Gastroesophageal sphincter (tissue), 4 donors: ENCODE measurements at regions not wholly inside any gene's neighbourhood (a gene's known extent, or its start where the extent isn't known, plus 50 kb on each side); places are given as distances from the start of the nearest gene placed in this dataset.

Source experiments
- ATAC-seq: fragments of 150-250 bp; one replicate; pipeline ENCODE4 v1.9.1; 2016; ENCODE audit warnings: mild to moderate bottlenecking, moderate library complexity
- H3K27ac ChIP-seq, 4 donors: fragments of 200-600 bp; sonication (generic) in 3 of 4; 1 replicate in 3 of 4; 2 replicates in 1 of 4; pipeline ENCODE4 v1.5.1; 2016 to 2019
- H3K27me3 ChIP-seq: fragments of 200-600 bp; sonication (generic); one replicate; pipeline ENCODE4 v1.5.1; 2019
- H3K36me3 ChIP-seq, 2 donors: fragments of 200-600 bp; sonication (generic); one replicate each; pipeline ENCODE4 v1.5.1; 2019; ENCODE audit warnings: control low read depth in 1 of 2
- H3K4me1 ChIP-seq, 3 donors: fragments of 200-600 bp; sonication (generic); 1 replicate in 2 of 3; 2 replicates in 1 of 3; pipeline ENCODE4 v1.5.1; 2016 to 2019; ENCODE audit warnings: control low read depth in 2 of 3
- H3K4me3 ChIP-seq, 2 donors: fragments of 200-600 bp; sonication (generic); one replicate each; pipeline ENCODE4 v1.5.1; 2019; ENCODE audit warnings: mild to moderate bottlenecking in 1 of 2, moderate library complexity in 1 of 2
- H3K9me3 ChIP-seq, 3 donors: fragments of 200-600 bp; sonication (generic); one replicate each; pipeline ENCODE4 v1.5.1; 2017 to 2019; ENCODE audit warnings: control low read depth in 2 of 3
- CTCF ChIP-seq, 4 experiments: fragments of 200-600 bp in 2 of 4; fragments of 450-650 bp in 2 of 4; sonication (generic) in 1 of 4; IDR thresholded peaks; one replicate each; pipeline ENCODE4 v1.5.1; 2017 to 2019; ENCODE audit warnings: antibody characterized with exemption in 4 of 4, mild to moderate bottlenecking in 2 of 4, moderate library complexity in 2 of 4
- EP300 ChIP-seq: sonication (generic); formaldehyde crosslinking; IDR thresholded peaks from one replicate; pipeline ENCODE4 v1.6.1; 2017; ENCODE audit warnings: antibody characterized with exemption, mild to moderate bottlenecking
- POLR2A ChIP-seq, 2 donors: fragments of 450-650 bp; IDR thresholded peaks; one replicate each; pipeline ENCODE4 v1.6.1; 2017; ENCODE audit warnings: antibody characterized with exemption in 2 of 2, mild to moderate bottlenecking in 2 of 2, moderate library complexity in 1 of 2
- POLR2AphosphoS5 ChIP-seq: sonication (generic); formaldehyde crosslinking; IDR thresholded peaks from one replicate; pipeline ENCODE4 v1.6.1; 2017; ENCODE audit warnings: antibody characterized with exemption
- WGBS, 2 donors: methylation state at CpG; one replicate each; pipeline ENCODE4 v1.1.5; 2018; ENCODE audit warnings: low coverage in 1 of 2; 5-methylcytosine and 5-hydroxymethylcytosine counted together

GRCh38 chr2:72004976-72005375 lies 142.7 kb downstream of the CYP26B1 start:
- H3K9me3 ChIP-seq = no peaks in the 10 kb centered on the region
- ATAC-seq = no peak
- TF ChIP-seq POLR2AphosphoS5 (no peak), POLR2A (IDR thresholded peaks at IDR 0.05) (no peak), EP300 (no peak), CTCF (IDR thresholded peaks at IDR 0.05) (no peak)
- peaks cover 12% of the 10 kb centered on the region for H3K27me3 ChIP-seq
- H3K36me3 ChIP-seq = no peaks in the 10 kb centered on the region
- no peak overlapping the region for H3K27ac ChIP-seq
- no peak overlapping the region for H3K4me3 ChIP-seq
- no peaks in the 10 kb centered on the region for H3K4me1 ChIP-seq
- WGBS, 2 donors = 78% methylated on average over 6 of the region's 6 CpGs; no CpG with 5 or more reads in 1 of the 2 donors

GRCh38 chr2:72004201-72004915 lies 143.3 kb downstream of the CYP26B1 start:
- Histone ChIP-seq H3K9me3 (no peaks in the 10 kb centered on the region), H3K27ac (no peak overlapping the region)
- no peak for ATAC-seq

GRCh38 chr2:72003796-72004195 lies 143.9 kb downstream of the CYP26B1 start:
- 82% methylated on average over 3 of the region's 3 CpGs; no CpG with 5 or more reads in 1 of the 2 donors for WGBS, 2 donors
- Histone ChIP-seq H3K4me1 (no peaks in the 10 kb centered on the region), H3K9me3 (no peaks in the 10 kb centered on the region), H3K27ac (no peak overlapping the region), H3K4me3 (no peak overlapping the region), H3K36me3 (no peaks in the 10 kb centered on the region), H3K27me3 (peaks cover 12% of the 10 kb centered on the region)
- no peak for TF ChIP-seq EP300
- no peak for TF ChIP-seq CTCF (IDR thresholded peaks at IDR 0.05)
- TF ChIP-seq POLR2AphosphoS5 = no peak
- no peak for TF ChIP-seq POLR2A (IDR thresholded peaks at IDR 0.05)
- no peak for ATAC-seq

More at GRCh38 chr2:72004201-72004915, 143.3 kb downstream of the CYP26B1 start:
- Histone ChIP-seq H3K36me3 (no peaks in the 10 kb centered on the region), H3K4me3 (no peak overlapping the region), H3K4me1 (no peaks in the 10 kb centered on the region), H3K27me3 (peaks cover 17% of the 10 kb centered on the region)
- TF ChIP-seq CTCF (IDR thresholded peaks at IDR 0.05) (no peak), EP300 (no peak), POLR2A (IDR thresholded peaks at IDR 0.05) (no peak), POLR2AphosphoS5 (no peak)
- 71 to 73% methylated on average over 5 of the region's 7 CpGs for WGBS, 2 donors

GRCh38 chr2:72003124-72003523 lies 144.5 kb downstream of the CYP26B1 start:
- Histone ChIP-seq H3K27ac (no peak overlapping the region), H3K4me1 (no peaks in the 10 kb centered on the region), H3K9me3 (no peaks in the 10 kb centered on the region), H3K36me3 (no peaks in the 10 kb centered on the region), H3K4me3 (no peak overlapping the region), H3K27me3 (peaks cover 12% of the 10 kb centered on the region)
- no peak for ATAC-seq
- WGBS, 2 donors = 100% methylated on average over 2 of the region's 8 CpGs
- TF ChIP-seq CTCF (IDR thresholded peaks at IDR 0.05) = no peak
- TF ChIP-seq POLR2A (IDR thresholded peaks at IDR 0.05) = no peak
- no peak for TF ChIP-seq EP300
- no peak for TF ChIP-seq POLR2AphosphoS5

DNA sequence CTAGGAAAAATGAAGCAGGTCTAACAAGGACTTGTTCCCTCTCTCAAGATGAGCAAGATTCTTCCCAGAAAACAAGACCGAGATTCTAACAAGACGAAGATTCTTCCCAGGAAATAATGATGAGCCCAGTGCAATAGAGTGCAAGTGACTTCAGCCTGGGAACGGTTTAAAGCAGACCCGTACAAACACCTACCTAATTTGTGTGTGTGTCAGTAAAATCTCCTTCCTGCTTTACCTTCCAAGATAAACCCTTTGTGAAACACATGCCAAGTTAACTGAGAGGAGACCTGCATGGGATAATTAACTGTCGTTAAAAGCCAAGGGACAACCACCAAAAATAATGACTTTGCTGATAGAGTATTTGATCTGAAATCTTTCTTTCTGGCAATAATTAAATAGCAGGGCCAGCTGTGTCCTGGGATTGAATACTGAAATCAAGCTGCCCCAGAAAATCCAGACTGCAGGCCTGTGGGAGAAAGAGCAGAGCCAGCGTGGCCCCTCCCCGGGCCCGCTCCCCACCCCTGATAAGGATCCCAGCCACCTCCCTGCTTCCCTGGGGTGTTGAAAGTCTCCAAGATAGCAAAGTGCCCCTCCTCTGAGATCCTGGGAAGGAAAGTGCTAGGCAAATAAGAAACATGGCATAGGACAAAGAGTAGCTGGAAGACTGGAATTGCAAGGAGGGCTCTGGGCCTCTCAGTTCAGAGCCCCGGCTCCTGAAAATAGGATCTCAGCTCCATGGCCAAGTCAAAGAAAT lies 145.5 kb downstream of the CYP26B1 start:
- Histone ChIP-seq H3K4me1 (no peaks in the 10 kb centered on the region), H3K27me3 (peaks cover 12% of the 10 kb centered on the region), H3K36me3 (no peaks in the 10 kb centered on the region), H3K9me3 (no peaks in the 10 kb centered on the region), H3K4me3 (no peak overlapping the region), H3K27ac (no peak overlapping the region)
- no peak for ATAC-seq
- no peak for TF ChIP-seq POLR2A (IDR thresholded peaks at IDR 0.05)
- TF ChIP-seq POLR2AphosphoS5 = no peak
- no peak for TF ChIP-seq EP300
- TF ChIP-seq CTCF (IDR thresholded peaks at IDR 0.05) = no peak
- 64 to 65% methylated on average over 6 to 7 of the region's 9 CpGs for WGBS, 2 donors
